HCT116 (cell line): ENCODE measurements at regions not wholly inside any gene's neighbourhood (a gene's known extent, or its start where the extent isn't known, plus 50 kb on each side); places are given as distances from the start of the nearest gene placed in this dataset.

Experiments
- ATAC-seq: fragments of 200-7000 bp; cut with Tn5 transposase; 2 replicates; pipeline ENCODE4 v1.9.1; 2020; ENCODE audit warnings: mild to moderate bottlenecking, moderate library complexity
- BruUV-seq: library from RNA; stranded (reverse); fragments of 400-500 nt; replicated peaks from 2 replicates; lab custom pipeline; 2021; lab: Mats Ljungman, UMichigan
- CTCF ChIA-PET: fragments of 300-600 bp; sonication (Branson Sonifier 250); formaldehyde crosslinking; loops from one replicate; lab custom pipeline; 2021; ENCODE audit warnings: antibody characterized with exemption; lab: Charles Lee
- POLR2A ChIA-PET: fragments of 300-600, 350-600 bp; sonication (Branson Sonifier 250); formaldehyde crosslinking; loops from one replicate; lab custom pipeline; 2021; ENCODE audit warnings: antibody characterized with exemption; lab: Charles Lee
- RAD21 ChIA-PET, 2 experiments: fragments of 300-600 bp; sonication (Branson Sonifier 250); formaldehyde crosslinking; loops; one replicate each; lab custom pipeline; 2023; ENCODE audit warnings: low total read pairs in 2 of 2; ENCODE audit not compliant: uncharacterized antibody in 2 of 2, unreplicated experiment in 2 of 2, low non-redundant PET in 1 of 2; lab: Charles Lee
- DNase-seq: peaks from one replicate; pipeline ENCODE4 v3.0.0-alpha.2; 2010; ENCODE audit warnings: low read depth, low spot score
- H2AFZ ChIP-seq: fragments of 200-600 bp; shearing (Covaris generic), sonication (generic); 2 replicates; pipeline ENCODE4 v1.6.1; 2017; ENCODE audit warnings: low read depth, mixed run types, mixed read lengths, antibody characterized with exemption, low read length; ENCODE audit not compliant: poor library complexity, severe bottlenecking
- H3K27ac ChIP-seq: 2 replicates; pipeline ENCODE4 v1.5.1; 2012; ENCODE audit warnings: low read depth, low read length
- H3K27me3 ChIP-seq: fragments of 200-600 bp; sonication (generic); 2 replicates; pipeline ENCODE4 v1.6.1; 2016; ENCODE audit warnings: mixed run types, low read length, mixed read lengths; ENCODE audit not compliant: insufficient read depth
- H3K36me3 ChIP-seq, 2 experiments: fragments of 200-500 bp in 1 of 2; fragments of 200-600 bp in 1 of 2; sonication (Bioruptor generic) in 1 of 2; sonication (generic) in 1 of 2; 2 replicates each; pipeline versions ENCODE4 v1.5.1 to v1.6.1; 2014 to 2016; ENCODE audit warnings: low read length in 2 of 2, inconsistent platforms in 1 of 2, mixed read lengths in 1 of 2, mixed run types in 1 of 2; ENCODE audit not compliant: insufficient read depth in 2 of 2, control insufficient read depth in 1 of 2
- H3K4me1 ChIP-seq, 2 experiments: fragments of 200-600 bp in 1 of 2; sonication (generic) in 1 of 2; 2 replicates each; pipeline versions ENCODE4 v1.5.1 to v1.6.1; 2012 to 2017; ENCODE audit warnings: low read length in 2 of 2, inconsistent platforms in 1 of 2, mild to moderate bottlenecking in 1 of 2, mixed read lengths in 1 of 2, mixed run types in 1 of 2, moderate library complexity in 1 of 2; ENCODE audit not compliant: insufficient read depth in 2 of 2, control insufficient read depth in 1 of 2
- H3K4me2 ChIP-seq: fragments of 200-600 bp; sonication (generic); 2 replicates; pipeline ENCODE4 v1.6.1; 2017; ENCODE audit warnings: mixed run types, low read length, mixed read lengths
- H3K4me3 ChIP-seq, 2 experiments: fragments of 200-600 bp in 1 of 2; sonication (generic) in 1 of 2; replicated peaks in 1 of 2; 2 replicates each; pipeline ENCODE4 v1.5.1; 2011 to 2016; ENCODE audit warnings: low read length in 2 of 2, control low read depth in 1 of 2, low read depth in 1 of 2, mild to moderate bottlenecking in 1 of 2, mixed read lengths in 1 of 2, mixed run types in 1 of 2
- H3K79me2 ChIP-seq: fragments of 200-600 bp; sonication (generic); 2 replicates; pipeline ENCODE4 v1.6.1; 2017; ENCODE audit warnings: mild to moderate bottlenecking, mixed run types, low read length, moderate library complexity, mixed read lengths; ENCODE audit not compliant: insufficient read depth
- H3K9ac ChIP-seq: fragments of 200-600 bp; sonication (generic); 2 replicates; pipeline ENCODE4 v1.6.1; 2016; ENCODE audit warnings: low read length, mixed read lengths
- H3K9me2 ChIP-seq: fragments of 200-600 bp; sonication (generic), shearing (Covaris generic); 2 replicates; pipeline ENCODE4 v1.6.1; 2017; ENCODE audit warnings: mixed run types, mild to moderate bottlenecking, moderate library complexity; ENCODE audit not compliant: insufficient read depth
- H3K9me3 ChIP-seq, 2 experiments: fragments of 200-500 bp in 1 of 2; fragments of 200-600 bp in 1 of 2; sonication (Bioruptor generic) in 1 of 2; sonication (generic) in 1 of 2; 2 replicates each; pipeline ENCODE4 v1.6.1; 2014 to 2017; ENCODE audit warnings: low read length in 2 of 2, mixed read lengths in 2 of 2, inconsistent platforms in 1 of 2, low read depth in 1 of 2, mild to moderate bottlenecking in 1 of 2, mixed run types in 1 of 2, moderate library complexity in 1 of 2; ENCODE audit not compliant: control insufficient read depth in 1 of 2, insufficient read depth in 1 of 2
- H4K20me1 ChIP-seq: fragments of 200-600 bp; sonication (generic), shearing (Covaris generic); 2 replicates; pipeline ENCODE4 v1.6.1; 2017; ENCODE audit warnings: mixed run types, mild to moderate bottlenecking, moderate library complexity; ENCODE audit not compliant: insufficient read depth
- CTCF ChIP-seq, 3 experiments: fragments of 200-600 bp in 1 of 3; sonication (generic) in 1 of 3; IDR thresholded peaks in 2 of 3; conservative IDR thresholded peaks in 1 of 3; 2 replicates each; pipeline ENCODE4 v1.5.1; 2012 to 2017; ENCODE audit warnings: low read depth in 2 of 3, low read length in 2 of 3, antibody characterized with exemption in 1 of 3, borderline replicate concordance in 1 of 3, control low read depth in 1 of 3, mild to moderate bottlenecking in 1 of 3, mixed read lengths in 1 of 3, mixed run types in 1 of 3, moderate library complexity in 1 of 3; ENCODE audit not compliant: insufficient read depth in 1 of 3
- ELF1 ChIP-seq: IDR thresholded peaks from 2 replicates; pipeline ENCODE4 v1.6.1; 2012; ENCODE audit warnings: low read depth, borderline replicate concordance
- POLR2A ChIP-seq: IDR thresholded peaks from 2 replicates; pipeline ENCODE4 v1.7.0; 2011; ENCODE audit warnings: borderline replicate concordance; ENCODE audit not compliant: insufficient read depth, insufficient read length; ENCODE audit errors: extremely low read depth
- SIN3A ChIP-seq: IDR thresholded peaks from 2 replicates; pipeline ENCODE4 v1.6.1; 2012; ENCODE audit warnings: low read depth
- SP1 ChIP-seq: IDR thresholded peaks from 2 replicates; pipeline ENCODE4 v1.6.1; 2012; ENCODE audit warnings: low read depth
- intact Hi-C: fragments of 100-400 bp; cut with micrococcal nuclease; formaldehyde crosslinking; loops from 2 replicates; pipeline ENCODE4 v1.10.0; 2022

- Histone ChIP-seq H4K20me1 (no peaks in the 10 kb centered on the region), H3K79me2 (no peaks in the 10 kb centered on the region), H3K4me1 (no peaks in the 10 kb centered on the region), H3K27me3 (no peaks in the 10 kb centered on the region), H3K9me2 (no peaks in the 10 kb centered on the region), H2AFZ (no peak overlapping the region), H3K9me3 (peaks cover 0 to 9% of the 10 kb centered on the region in 2 experiments; a peak in 2 of 4 replicates), H3K36me3 (no peaks in the 10 kb centered on the region)
- ATAC-seq, result no peak
- no peak for TF ChIP-seq SIN3A
- no peak for TF ChIP-seq POLR2A
- TF ChIP-seq SP1, result no peak
- TF ChIP-seq, all 23 proteins: peak for 0
- no TSS peak for BruUV-seq
- DNase-seq, result no peak
- RAD21 ChIA-PET, result no interaction called here
- Histone ChIP-seq H3K27ac (no peak overlapping the region), H3K9ac (no peak overlapping the region), H3K4me3 (no peak overlapping the region), H3K4me2 (no peak overlapping the region)
- CTCF ChIA-PET, result no interaction called here
- POLR2A ChIA-PET, result no interaction called here
- intact Hi-C loops, result no loop called here
Measured at GRCh38 chr11:80129396-80129795, 688.6 kb upstream of the TENM4 start.

- ChIA-PET POLR2A (no interaction called here), CTCF (no interaction called here), RAD21 (no interaction called here)
- intact Hi-C loops, result no loop called here
- H3K27ac ChIP-seq, result no peak overlapping the region
- H3K27me3 ChIP-seq, result no peaks in the 10 kb centered on the region
- H4K20me1 ChIP-seq, result no peaks in the 10 kb centered on the region
- H3K9me3 ChIP-seq, result peaks cover 5 to 16% of the 10 kb centered on the region in 2 experiments; a peak in 2 of 4 replicates
- ATAC-seq, result no peak
- no peaks in the 10 kb centered on the region for H3K4me1 ChIP-seq
- H3K9ac ChIP-seq, result no peak overlapping the region
- no peaks in the 10 kb centered on the region for H3K36me3 ChIP-seq
- no TSS peak for BruUV-seq
- no peak for DNase-seq
- H3K4me3 ChIP-seq, result no peak overlapping the region
- H3K79me2 ChIP-seq, result no peaks in the 10 kb centered on the region
- no peak overlapping the region for H2AFZ ChIP-seq
- no peaks in the 10 kb centered on the region for H3K9me2 ChIP-seq
- no peak overlapping the region for H3K4me2 ChIP-seq
- TF ChIP-seq ELF1 (no peak), CTCF (IDR thresholded peaks at IDR 0.05 in 2 of 3, conservative IDR thresholded peaks at IDR 0.05 in 1 of 3; ENCODE audit: borderline replicate concordance in 1 of 3, insufficient read depth in 1 of 3, low read depth in 2 of 3, low read length in 2 of 3) (no peak)
Measured at GRCh38 chr11:80122211-80122610, 681.4 kb upstream of the TENM4 start.
